DOHH2 (cell line): ENCODE measurements at regions not wholly inside any gene's neighbourhood (a gene's known extent, or its start where the extent isn't known, plus 50 kb on each side); places are given as distances from the start of the nearest gene placed in this dataset.

Source experiments
- CTCF ChIP-seq: fragments of 200-600 bp; sonication (generic); IDR thresholded peaks from one replicate; pipeline ENCODE4 v1.5.1; 2014; ENCODE audit warnings: antibody characterized with exemption, mild to moderate bottlenecking, low read depth, low read length; ENCODE audit not compliant: poor library complexity, severe bottlenecking
- EZH2phosphoT487 ChIP-seq: fragments of 200-600 bp; sonication (generic); IDR thresholded peaks from 2 replicates; pipeline ENCODE4 v1.6.1; 2017; ENCODE audit warnings: borderline replicate concordance, mild to moderate bottlenecking, antibody characterized with exemption, low read length, moderate library complexity, mixed read lengths

- TF ChIP-seq CTCF (no peak), EZH2phosphoT487 (no peak)
Observed at GRCh38 chr3:56879436-56880215, 77.9 kb upstream of the ARHGEF3 start.
